ENCODE measurements at regions not wholly inside any gene's neighbourhood (a gene's known extent, or its start where the extent isn't known, plus 50 kb on each side); places are given as distances from the start of the nearest gene placed in this dataset.

GRCh38 chr3:164655462-164655861 is 422.8 kb downstream of the SI start:
- WGBS (ENCODE audit: extremely low coverage, insufficient read length, low lambda C conversion rate), result no CpG with 5 or more reads among the region's 2 CpGs
- H3K79me2 ChIP-seq (ENCODE audit: insufficient read depth, low read length), result no peaks in the 10 kb centered on the region
- H3K27me3 ChIP-seq (ENCODE audit: insufficient read depth, low read length), result no peaks in the 10 kb centered on the region
- no peak overlapping the region for H2BK20ac ChIP-seq (ENCODE audit: low read depth, low read length, poor library complexity, severe bottlenecking)
- no peak overlapping the region for H2BK120ac ChIP-seq (ENCODE audit: low read depth, low read length, poor library complexity, severe bottlenecking)
- H3K27ac Mint-ChIP-seq, result no peak overlapping the region
- H3K4ac ChIP-seq (ENCODE audit: low read depth, low read length), result no peak overlapping the region
- H3K9me3 Mint-ChIP-seq, result peaks cover 4 to 5% of the 10 kb centered on the region in 2 experiments; a peak in 2 of 5 replicates
- H3K79me1 ChIP-seq (ENCODE audit: insufficient read depth, low read depth, low read length, poor library complexity, severe bottlenecking), result no peaks in the 10 kb centered on the region
- no peak overlapping the region for H3K9ac ChIP-seq (ENCODE audit: extremely low read depth, insufficient read length, low read length)
- no peaks in the 10 kb centered on the region for H4K20me1 ChIP-seq (ENCODE audit: control insufficient read depth, insufficient read depth, insufficient read length)
- no peak overlapping the region for H3K18ac ChIP-seq (ENCODE audit: insufficient read length, low read depth, low read length)
- no peak for TF ChIP-seq CTCF (conservative IDR thresholded peaks at IDR 0.05)
- peaks cover 0 to 3% (median 0%) of the 10 kb centered on the region in 3 experiments; a peak in 1 of 7 replicates for H3K36me3 Mint-ChIP-seq (ENCODE audit: insufficient read depth in 1 of 3, low read depth in 3 of 3)
- H3K4me1 Mint-ChIP-seq, result no peaks in the 10 kb centered on the region
- no peak overlapping the region for H3K14ac ChIP-seq (ENCODE audit: insufficient read depth, low read length)
- H2AFZ ChIP-seq (ENCODE audit: low read length), result no peak overlapping the region
- H2BK15ac ChIP-seq (ENCODE audit: low read depth, low read length), result no peak overlapping the region
- no peak overlapping the region for H3K23ac ChIP-seq (ENCODE audit: insufficient read length, low read depth, low read length)
- no peak for DNase-seq
- H4K91ac ChIP-seq (ENCODE audit: insufficient read length, low read depth, low read length), result no peak overlapping the region
- no peak overlapping the region for H3T11ph ChIP-seq (ENCODE audit: low read length)
- H2BK5ac ChIP-seq (ENCODE audit: insufficient read length, low read length), result no peak overlapping the region
- H4K8ac ChIP-seq (replicated peaks; ENCODE audit: insufficient read length, low read depth, low read length), result no peak overlapping the region
- H3K56ac ChIP-seq (ENCODE audit: insufficient read length, low read depth, low read length), result no peak overlapping the region
- H3K4me1 ChIP-seq (ENCODE audit: insufficient read depth, low read length), result no peaks in the 10 kb centered on the region
- H3K9me3 ChIP-seq (ENCODE audit: control insufficient read depth, low read depth, low read length), result no peaks in the 10 kb centered on the region
- no peak overlapping the region for H3K27ac ChIP-seq (ENCODE audit: insufficient read length, low read depth, low read length)
- no peak overlapping the region for H2AK5ac ChIP-seq (ENCODE audit: insufficient read length, low read length)
- H3K4me2 ChIP-seq (ENCODE audit: insufficient read depth, insufficient read length, low read length), result no peak overlapping the region
- no peaks in the 10 kb centered on the region for H3K23me2 ChIP-seq (ENCODE audit: insufficient read length, low read depth, low read length, poor library complexity, severe bottlenecking)
- no peak overlapping the region for H3K4me3 Mint-ChIP-seq
- H2BK12ac ChIP-seq (ENCODE audit: insufficient read length, low read depth, low read length), result no peak overlapping the region
- H4K5ac ChIP-seq (ENCODE audit: insufficient read length, low read depth, low read length), result no peak overlapping the region
- H3K27me3 Mint-ChIP-seq (ENCODE audit: low read depth), result no peaks in the 10 kb centered on the region
